HCT116 (cell line): ENCODE measurements at regions not wholly inside any gene's neighbourhood (a gene's known extent, or its start where the extent isn't known, plus 50 kb on each side); places are given as distances from the start of the nearest gene placed in this dataset.

Source experiments
- ATAC-seq: fragments of 200-7000 bp; cut with Tn5 transposase; 2 replicates; pipeline ENCODE4 v1.9.1; 2020; ENCODE audit warnings: mild to moderate bottlenecking, moderate library complexity
- BruUV-seq: library from RNA; stranded (reverse); fragments of 400-500 nt; replicated peaks from 2 replicates; lab custom pipeline; 2021; lab: Mats Ljungman, UMichigan
- CTCF ChIA-PET: fragments of 300-600 bp; sonication (Branson Sonifier 250); formaldehyde crosslinking; loops from one replicate; lab custom pipeline; 2021; ENCODE audit warnings: antibody characterized with exemption; lab: Charles Lee
- POLR2A ChIA-PET: fragments of 300-600, 350-600 bp; sonication (Branson Sonifier 250); formaldehyde crosslinking; loops from one replicate; lab custom pipeline; 2021; ENCODE audit warnings: antibody characterized with exemption; lab: Charles Lee
- RAD21 ChIA-PET, 2 experiments: fragments of 300-600 bp; sonication (Branson Sonifier 250); formaldehyde crosslinking; loops; one replicate each; lab custom pipeline; 2023; ENCODE audit warnings: low total read pairs in 2 of 2; ENCODE audit not compliant: uncharacterized antibody in 2 of 2, unreplicated experiment in 2 of 2, low non-redundant PET in 1 of 2; lab: Charles Lee
- DNase-seq: peaks from one replicate; pipeline ENCODE4 v3.0.0-alpha.2; 2010; ENCODE audit warnings: low read depth, low spot score
- H2AFZ ChIP-seq: fragments of 200-600 bp; shearing (Covaris generic), sonication (generic); 2 replicates; pipeline ENCODE4 v1.6.1; 2017; ENCODE audit warnings: low read depth, mixed run types, mixed read lengths, antibody characterized with exemption, low read length; ENCODE audit not compliant: poor library complexity, severe bottlenecking
- H3K27ac ChIP-seq: 2 replicates; pipeline ENCODE4 v1.5.1; 2012; ENCODE audit warnings: low read depth, low read length
- H3K27me3 ChIP-seq: fragments of 200-600 bp; sonication (generic); 2 replicates; pipeline ENCODE4 v1.6.1; 2016; ENCODE audit warnings: mixed run types, low read length, mixed read lengths; ENCODE audit not compliant: insufficient read depth
- H3K36me3 ChIP-seq, 2 experiments: fragments of 200-500 bp in 1 of 2; fragments of 200-600 bp in 1 of 2; sonication (Bioruptor generic) in 1 of 2; sonication (generic) in 1 of 2; 2 replicates each; pipeline versions ENCODE4 v1.5.1 to v1.6.1; 2014 to 2016; ENCODE audit warnings: low read length in 2 of 2, inconsistent platforms in 1 of 2, mixed read lengths in 1 of 2, mixed run types in 1 of 2; ENCODE audit not compliant: insufficient read depth in 2 of 2, control insufficient read depth in 1 of 2
- H3K4me1 ChIP-seq, 2 experiments: fragments of 200-600 bp in 1 of 2; sonication (generic) in 1 of 2; 2 replicates each; pipeline versions ENCODE4 v1.5.1 to v1.6.1; 2012 to 2017; ENCODE audit warnings: low read length in 2 of 2, inconsistent platforms in 1 of 2, mild to moderate bottlenecking in 1 of 2, mixed read lengths in 1 of 2, mixed run types in 1 of 2, moderate library complexity in 1 of 2; ENCODE audit not compliant: insufficient read depth in 2 of 2, control insufficient read depth in 1 of 2
- H3K4me2 ChIP-seq: fragments of 200-600 bp; sonication (generic); 2 replicates; pipeline ENCODE4 v1.6.1; 2017; ENCODE audit warnings: mixed run types, low read length, mixed read lengths
- H3K4me3 ChIP-seq, 2 experiments: fragments of 200-600 bp in 1 of 2; sonication (generic) in 1 of 2; replicated peaks in 1 of 2; 2 replicates each; pipeline ENCODE4 v1.5.1; 2011 to 2016; ENCODE audit warnings: low read length in 2 of 2, control low read depth in 1 of 2, low read depth in 1 of 2, mild to moderate bottlenecking in 1 of 2, mixed read lengths in 1 of 2, mixed run types in 1 of 2
- H3K79me2 ChIP-seq: fragments of 200-600 bp; sonication (generic); 2 replicates; pipeline ENCODE4 v1.6.1; 2017; ENCODE audit warnings: mild to moderate bottlenecking, mixed run types, low read length, moderate library complexity, mixed read lengths; ENCODE audit not compliant: insufficient read depth
- H3K9ac ChIP-seq: fragments of 200-600 bp; sonication (generic); 2 replicates; pipeline ENCODE4 v1.6.1; 2016; ENCODE audit warnings: low read length, mixed read lengths
- H3K9me2 ChIP-seq: fragments of 200-600 bp; sonication (generic), shearing (Covaris generic); 2 replicates; pipeline ENCODE4 v1.6.1; 2017; ENCODE audit warnings: mixed run types, mild to moderate bottlenecking, moderate library complexity; ENCODE audit not compliant: insufficient read depth
- H3K9me3 ChIP-seq, 2 experiments: fragments of 200-500 bp in 1 of 2; fragments of 200-600 bp in 1 of 2; sonication (Bioruptor generic) in 1 of 2; sonication (generic) in 1 of 2; 2 replicates each; pipeline ENCODE4 v1.6.1; 2014 to 2017; ENCODE audit warnings: low read length in 2 of 2, mixed read lengths in 2 of 2, inconsistent platforms in 1 of 2, low read depth in 1 of 2, mild to moderate bottlenecking in 1 of 2, mixed run types in 1 of 2, moderate library complexity in 1 of 2; ENCODE audit not compliant: control insufficient read depth in 1 of 2, insufficient read depth in 1 of 2
- H4K20me1 ChIP-seq: fragments of 200-600 bp; sonication (generic), shearing (Covaris generic); 2 replicates; pipeline ENCODE4 v1.6.1; 2017; ENCODE audit warnings: mixed run types, mild to moderate bottlenecking, moderate library complexity; ENCODE audit not compliant: insufficient read depth
- CBX3 ChIP-seq: IDR thresholded peaks from 2 replicates; pipeline ENCODE4 v1.6.1; 2012; ENCODE audit warnings: low read depth
- CEBPB ChIP-seq: IDR thresholded peaks from 2 replicates; pipeline ENCODE4 v1.6.1; 2012; ENCODE audit warnings: low read depth
- EGR1 ChIP-seq: IDR thresholded peaks from 2 replicates; pipeline ENCODE4 v1.6.1; 2012; ENCODE audit warnings: low read depth
- ELF1 ChIP-seq: IDR thresholded peaks from 2 replicates; pipeline ENCODE4 v1.6.1; 2012; ENCODE audit warnings: low read depth, borderline replicate concordance
- EZH2 ChIP-seq: fragments of 200-600 bp; sonication (generic); IDR thresholded peaks from 2 replicates; pipeline ENCODE4 v1.6.1; 2017; ENCODE audit warnings: antibody characterized with exemption, mixed run types
- EZH2phosphoT487 ChIP-seq: fragments of 200-600 bp; IDR thresholded peaks from 2 replicates; pipeline ENCODE4 v1.6.1; 2018; ENCODE audit warnings: antibody characterized with exemption, borderline replicate concordance
- FOSL1 ChIP-seq: IDR thresholded peaks from 2 replicates; pipeline ENCODE4 v1.6.1; 2012; ENCODE audit warnings: low read depth
- JUND ChIP-seq: IDR thresholded peaks from 2 replicates; pipeline ENCODE4 v1.6.1; 2012
- MAX ChIP-seq: IDR thresholded peaks from 2 replicates; pipeline ENCODE4 v1.6.1; 2012
- REST ChIP-seq: IDR thresholded peaks from 2 replicates; pipeline ENCODE4 v1.6.1; 2012; ENCODE audit warnings: low read depth
- SIN3A ChIP-seq: IDR thresholded peaks from 2 replicates; pipeline ENCODE4 v1.6.1; 2012; ENCODE audit warnings: low read depth
- SP1 ChIP-seq: IDR thresholded peaks from 2 replicates; pipeline ENCODE4 v1.6.1; 2012; ENCODE audit warnings: low read depth
- SRF ChIP-seq: IDR thresholded peaks from 2 replicates; pipeline ENCODE4 v1.6.1; 2012; ENCODE audit warnings: low read depth
- YY1 ChIP-seq: IDR thresholded peaks from 2 replicates; pipeline ENCODE4 v1.6.1; 2011; ENCODE audit warnings: low read length, low read depth, moderate library complexity, mild to moderate bottlenecking; ENCODE audit not compliant: insufficient replicate concordance; ENCODE audit errors: extremely low read depth
- ZBTB33 ChIP-seq: IDR thresholded peaks from 2 replicates; pipeline ENCODE4 v1.6.1; 2011; ENCODE audit warnings: mild to moderate bottlenecking, low read length, moderate library complexity; ENCODE audit not compliant: insufficient replicate concordance; ENCODE audit errors: extremely low read depth
- ZFX ChIP-seq: fragments of 450-650 bp; IDR thresholded peaks from 2 replicates; pipeline ENCODE4 v1.6.1; 2017
- ZNF274 ChIP-seq: fragments of 200-500 bp; sonication (Bioruptor generic); IDR thresholded peaks from 2 replicates; pipeline ENCODE4 v1.6.1; 2014; ENCODE audit warnings: mild to moderate bottlenecking, low read depth, low read length, inconsistent platforms
- intact Hi-C: fragments of 100-400 bp; cut with micrococcal nuclease; formaldehyde crosslinking; loops from 2 replicates; pipeline ENCODE4 v1.10.0; 2022
- TF ChIP-seq, protein P1 (sequence below): IDR thresholded peaks from 2 replicates; pipeline ENCODE4 v1.6.1; 2012

DNA sequence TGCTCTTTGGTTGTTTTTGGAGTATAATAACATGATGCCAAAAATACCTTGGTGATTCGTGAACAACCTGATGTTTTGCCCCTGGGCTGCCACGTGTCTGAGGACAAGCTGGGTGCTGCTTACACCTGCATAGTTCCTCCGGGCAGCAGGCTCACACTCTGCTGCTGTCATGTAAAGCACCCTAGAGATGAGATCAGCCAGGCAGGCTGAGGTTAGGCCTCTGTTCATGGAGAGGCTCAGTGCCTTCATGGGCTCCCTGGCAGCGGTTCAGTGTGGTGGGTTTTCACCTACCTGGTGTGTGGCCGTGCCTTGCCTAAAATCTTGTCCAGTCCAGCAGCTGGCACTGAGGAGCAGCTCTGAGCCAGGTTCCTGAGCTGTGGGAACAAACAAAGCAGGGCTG lies 60.1 kb upstream of the TAGAP start:
- H3K79me2 ChIP-seq, result no peaks in the 10 kb centered on the region
- no peaks in the 10 kb centered on the region for H3K9me2 ChIP-seq
- BruUV-seq, result no TSS peak
- H3K9ac ChIP-seq, result no peak overlapping the region
- no peak overlapping the region for H3K4me3 ChIP-seq
- CTCF ChIA-PET, result interaction anchor here (0.9 to 1.7 kb wide), 4 partner anchors 11 to 387 kb away, joined by 3 to 9 read pairs (median 6); no protein-coding TSS in a partner anchor
- RAD21 ChIA-PET, result interaction anchor here in 1 of 2 experiments (1.8 kb wide), 1 partner anchor 30 kb away, joined by 3 read pairs; no protein-coding TSS in a partner anchor
- H3K9me3 ChIP-seq, result no peaks in the 10 kb centered on the region
- TF ChIP-seq, protein P1, sequence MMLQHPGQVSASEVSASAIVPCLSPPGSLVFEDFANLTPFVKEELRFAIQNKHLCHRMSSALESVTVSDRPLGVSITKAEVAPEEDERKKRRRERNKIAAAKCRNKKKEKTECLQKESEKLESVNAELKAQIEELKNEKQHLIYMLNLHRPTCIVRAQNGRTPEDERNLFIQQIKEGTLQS, result no peak
- TF ChIP-seq MAX (no peak), EZH2 (no peak), SRF (no peak), ZFX (no peak), FOSL1 (no peak), REST (no peak), EZH2phosphoT487 (no peak), CEBPB (no peak), ELF1 (no peak), ZNF274 (no peak), CBX3 (no peak), EGR1 (no peak), YY1 (no peak), SIN3A (no peak), SP1 (no peak), JUND (no peak), ZBTB33 (no peak)
- H3K36me3 ChIP-seq, result no peaks in the 10 kb centered on the region
- H4K20me1 ChIP-seq, result no peaks in the 10 kb centered on the region
- POLR2A ChIA-PET, result no interaction called here
- H2AFZ ChIP-seq, result no peak overlapping the region
- peaks cover 0 to 32% of the 10 kb centered on the region in 2 experiments; a peak in 3 of 4 replicates for H3K4me1 ChIP-seq
- DNase-seq (no peak), ATAC-seq (no peak)
- intact Hi-C loops, result loop anchor here (1.0 to 10.0 kb wide), 4 partner anchors 63 to 400 kb away; no protein-coding TSS in a partner anchor
- H3K27ac ChIP-seq, result no peak overlapping the region
- H3K4me2 ChIP-seq, result no peak overlapping the region
- H3K27me3 ChIP-seq, result no peaks in the 10 kb centered on the region
